ENCODE measurements at regions not wholly inside any gene's neighbourhood (a gene's known extent, or its start where the extent isn't known, plus 50 kb on each side); places are given as distances from the start of the nearest gene placed in this dataset.

- no peak for FAIRE-seq
- DNase-seq (ENCODE audit: low spot score), result no peak
Observed at GRCh38 chr10:83250396-83250795, 888.9 kb upstream of the GHITM start.

GRCh38 chr10:83252169-83252568 lies 887.1 kb upstream of the GHITM start:
- no peak for DNase-seq (ENCODE audit: low spot score)
- FAIRE-seq, result no peak

- DNase-seq (ENCODE audit: low spot score), result no peak
- no peak for FAIRE-seq
Observed at GRCh38 chr10:83252596-83252995, 886.7 kb upstream of the GHITM start.

- FAIRE-seq, result no peak
- no peak for DNase-seq (ENCODE audit: low spot score)
Observed at GRCh38 chr10:83253011-83253671, 886.2 kb upstream of the GHITM start.

- DNase-seq (ENCODE audit: low spot score) (no peak), FAIRE-seq (no peak)
Observed at GRCh38 chr10:83254698-83255097, 884.6 kb upstream of the GHITM start.

GRCh38 chr10:83262434-83262833 lies 876.9 kb upstream of the GHITM start:
- FAIRE-seq, result no peak
- no peak for DNase-seq (ENCODE audit: low spot score)

- FAIRE-seq (no peak), DNase-seq (ENCODE audit: low spot score) (no peak)
Observed at GRCh38 chr10:83272666-83273434, 866.5 kb upstream of the GHITM start.

GRCh38 chr10:83274088-83274487 lies 865.2 kb upstream of the GHITM start:
- DNase-seq (ENCODE audit: low spot score), result no peak
- FAIRE-seq, result no peak

GRCh38 chr10:83276971-83277370 lies 862.3 kb upstream of the GHITM start:
- FAIRE-seq, result no peak

GRCh38 chr10:83283151-83283550 lies 856.2 kb upstream of the GHITM start:
- FAIRE-seq (no peak), DNase-seq (ENCODE audit: low spot score) (no peak)

More at GRCh38 chr10:83276971-83277370, 862.3 kb upstream of the GHITM start:
- DNase-seq (ENCODE audit: low spot score), result no peak

- DNase-seq (ENCODE audit: low spot score) (no peak), FAIRE-seq (no peak)
Observed at GRCh38 chr10:83287374-83287773, 851.9 kb upstream of the GHITM start.

GRCh38 chr10:83289373-83289772 lies 849.9 kb upstream of the GHITM start:
- no peak for FAIRE-seq
- DNase-seq (ENCODE audit: low spot score), result no peak

GRCh38 chr10:83289948-83290347 lies 849.4 kb upstream of the GHITM start:
- no peak for FAIRE-seq
- no peak for DNase-seq (ENCODE audit: low spot score)

- FAIRE-seq (no peak), DNase-seq (ENCODE audit: low spot score) (no peak)
Observed at GRCh38 chr10:83301732-83302131, 837.6 kb upstream of the GHITM start.

- FAIRE-seq (no peak), DNase-seq (ENCODE audit: low spot score) (no peak)
Observed at GRCh38 chr10:83302623-83303022, 836.7 kb upstream of the GHITM start.

- DNase-seq (ENCODE audit: low spot score), result no peak
- no peak for FAIRE-seq
Observed at GRCh38 chr10:83310688-83311087, 828.6 kb upstream of the GHITM start.

- DNase-seq (ENCODE audit: low spot score), result no peak
- no peak for FAIRE-seq
Observed at GRCh38 chr10:83312570-83312969, 826.7 kb upstream of the GHITM start.

GRCh38 chr10:83332690-83333089 lies 806.6 kb upstream of the GHITM start:
- no peak for DNase-seq (ENCODE audit: low spot score)
- FAIRE-seq, result no peak

- DNase-seq (ENCODE audit: low spot score), result no peak
- no peak for FAIRE-seq
Observed at GRCh38 chr10:83333566-83333965, 805.7 kb upstream of the GHITM start.

- DNase-seq (ENCODE audit: low spot score), result no peak
- no peak for FAIRE-seq
Observed at GRCh38 chr10:83343676-83344075, 795.6 kb upstream of the GHITM start.

GRCh38 chr10:83346266-83346910 lies 792.9 kb upstream of the GHITM start:
- FAIRE-seq (no peak), DNase-seq (ENCODE audit: low spot score) (no peak)

- FAIRE-seq (peak; percentile 75), DNase-seq (ENCODE audit: low spot score) (no peak)
Observed at GRCh38 chr10:83352588-83352987, 786.7 kb upstream of the GHITM start.

- FAIRE-seq, result no peak
- DNase-seq (ENCODE audit: low spot score), result no peak
Observed at GRCh38 chr10:83354456-83354855, 784.9 kb upstream of the GHITM start.

All from RCC 7860 (cell line).